AG10803 (cell line): ENCODE measurements at regions not wholly inside any gene's neighbourhood (a gene's known extent, or its start where the extent isn't known, plus 50 kb on each side); places are given as distances from the start of the nearest gene placed in this dataset.
"Not testable (repeated sequence)": the region's sequence is repeated elsewhere in the genome, so short reads cannot be mapped to it uniquely, and the experiment has no call there.

Experiments
- DNase-seq: peaks from one replicate; pipeline ENCODE4 v3.0.0; 2010; ENCODE audit warnings: low read depth
- H3K4me3 ChIP-seq: 2 replicates; pipeline ENCODE4 v1.5.1; 2011; ENCODE audit warnings: mild to moderate bottlenecking, low read length, control low read depth
- CTCF ChIP-seq: conservative IDR thresholded peaks from 2 replicates; pipeline ENCODE4 v1.5.1; 2011; ENCODE audit warnings: mild to moderate bottlenecking, low read length, control low read depth, inconsistent platforms

GRCh38 chr20:55937283-55937682 lies 68.0 kb downstream of the CBLN4 start:
- TF ChIP-seq CTCF: no peak
- no peak overlapping the region for H3K4me3 ChIP-seq
- DNase-seq: no peak

- no peak overlapping the region for H3K4me3 ChIP-seq
- no peak for DNase-seq
- TF ChIP-seq CTCF: no peak
Observed at GRCh38 chr20:55936209-55936595, 69.1 kb downstream of the CBLN4 start.

GRCh38 chr20:55935448-55936208 lies 69.7 kb downstream of the CBLN4 start:
- no peak for DNase-seq
- TF ChIP-seq CTCF: no peak
- no peak overlapping the region for H3K4me3 ChIP-seq

GRCh38 chr20:55934146-55934545 lies 71.2 kb downstream of the CBLN4 start:
- no peak overlapping the region for H3K4me3 ChIP-seq
- TF ChIP-seq CTCF: no peak
- DNase-seq: no peak

GRCh38 chr20:55930876-55931275 lies 74.4 kb downstream of the CBLN4 start:
- not testable (repeated sequence) for DNase-seq, H3K4me3 ChIP-seq

- no peak for TF ChIP-seq CTCF
- no peak overlapping the region for H3K4me3 ChIP-seq
- no peak for DNase-seq
Observed at GRCh38 chr20:55928266-55928665, 77.1 kb downstream of the CBLN4 start.

- TF ChIP-seq CTCF: no peak
- no peak overlapping the region for H3K4me3 ChIP-seq
- no peak for DNase-seq
Observed at GRCh38 chr20:55919956-55920355, 85.4 kb downstream of the CBLN4 start.
